Esophagus squamous epithelium (tissue), 5 donors: ENCODE measurements at regions not wholly inside any gene's neighbourhood (a gene's known extent, or its start where the extent isn't known, plus 50 kb on each side); places are given as distances from the start of the nearest gene placed in this dataset.
"Not testable (repeated sequence)": the region's sequence is repeated elsewhere in the genome, so short reads cannot be mapped to it uniquely, and the experiment has no call there.

Source experiments
- DNase-seq: peaks from one replicate; lab custom pipeline; 2025; lab: John Stamatoyannopoulos, UW
- H3K27ac ChIP-seq, 4 donors: fragments of 200-600 bp; sonication (generic); one replicate each; pipeline ENCODE4 v1.5.1; 2016 to 2019; ENCODE audit warnings: mild to moderate bottlenecking in 1 of 4
- H3K27me3 ChIP-seq, 4 donors: fragments of 200-600 bp; sonication (generic); 1 replicate in 3 of 4; 2 replicates in 1 of 4; pipeline versions ENCODE4 v1.5.1 to v1.6.0; 2017 to 2021; ENCODE audit warnings: antibody characterized with exemption in 1 of 4
- H3K36me3 ChIP-seq, 3 donors: fragments of 200-600 bp; sonication (generic); one replicate each; pipeline ENCODE4 v1.5.1; 2016 to 2019
- H3K4me1 ChIP-seq, 3 donors: fragments of 200-600 bp; sonication (generic); one replicate each; pipeline ENCODE4 v1.5.1; 2017 to 2019
- H3K4me3 ChIP-seq, 4 donors: fragments of 200-600 bp; sonication (generic); 1 replicate in 3 of 4; 2 replicates in 1 of 4; pipeline ENCODE4 v1.5.1; 2016 to 2019; ENCODE audit warnings: mild to moderate bottlenecking in 2 of 4, moderate library complexity in 1 of 4
- H3K9me3 ChIP-seq, 3 donors: fragments of 200-600 bp; sonication (generic); one replicate each; pipeline ENCODE4 v1.5.1; 2016 to 2019
- CTCF ChIP-seq, 6 experiments: fragments of 450-650 bp in 4 of 6; fragments of 200-600 bp in 2 of 6; sonication (generic) in 2 of 6; IDR thresholded peaks; one replicate each; pipeline ENCODE4 v1.5.1; 2016 to 2019; ENCODE audit warnings: antibody characterized with exemption in 6 of 6, mild to moderate bottlenecking in 4 of 6, moderate library complexity in 4 of 6
- POLR2A ChIP-seq, 4 donors: fragments of 450-650 bp; IDR thresholded peaks; one replicate each; pipeline ENCODE4 v1.6.1; 2017; ENCODE audit warnings: antibody characterized with exemption in 4 of 4, mild to moderate bottlenecking in 4 of 4, moderate library complexity in 3 of 4
- WGBS, 2 donors: methylation state at CpG; one replicate each; pipeline ENCODE4 v1.1.5; 2018; 5-methylcytosine and 5-hydroxymethylcytosine counted together
- intact Hi-C: fragments of 100-400 bp; cut with DNase I; formaldehyde crosslinking; loops from one replicate; pipeline ENCODE4 v1.15.0; 2022
- donor health status: DM: yes; HTN: yes; CAD: no.

GRCh38 chr3:164303894-164304293, 774.4 kb downstream of the SI start:
- H3K4me3 ChIP-seq: no peak overlapping the region
- WGBS, 2 donors: 55 to 64% methylated on average over 1 of the region's 1 CpG
- no peaks in the 10 kb centered on the region for H3K36me3 ChIP-seq
- TF ChIP-seq POLR2A (IDR thresholded peaks at IDR 0.05) (no peak), CTCF (IDR thresholded peaks at IDR 0.05) (no peak)
- intact Hi-C loops: no loop called here
- no peak overlapping the region for H3K27ac ChIP-seq
- no peaks in the 10 kb centered on the region for H3K9me3 ChIP-seq
- no peak for DNase-seq
- H3K27me3 ChIP-seq: no peaks in the 10 kb centered on the region
- no peaks in the 10 kb centered on the region for H3K4me1 ChIP-seq

- Histone ChIP-seq H3K36me3 (no peaks in the 10 kb centered on the region), H3K4me1 (no peaks in the 10 kb centered on the region), H3K9me3 (no peaks in the 10 kb centered on the region), H3K4me3 (no peak overlapping the region), H3K27ac (no peak overlapping the region), H3K27me3 (no peaks in the 10 kb centered on the region)
- intact Hi-C loops: no loop called here
- DNase-seq: no peak
- no peak for TF ChIP-seq POLR2A (IDR thresholded peaks at IDR 0.05)
Observed at GRCh38 chr3:164302622-164303021, 775.7 kb downstream of the SI start.

- H3K4me1 ChIP-seq, H3K27ac ChIP-seq, intact Hi-C loops, H3K27me3 ChIP-seq, H3K4me3 ChIP-seq, H3K9me3 ChIP-seq, H3K36me3 ChIP-seq, DNase-seq: not testable (repeated sequence)
- WGBS, 2 donors: 76 to 96% methylated on average over 3 to 23 of the region's 23 CpGs
Observed at GRCh38 chr3:164291486-164291885, 786.8 kb downstream of the SI start.

GRCh38 chr3:164278550-164278949, 799.7 kb downstream of the SI start:
- no peak for DNase-seq
- H3K4me1 ChIP-seq: no peaks in the 10 kb centered on the region
- no peaks in the 10 kb centered on the region for H3K36me3 ChIP-seq
- no peak for TF ChIP-seq POLR2A (IDR thresholded peaks at IDR 0.05)
- TF ChIP-seq CTCF (IDR thresholded peaks at IDR 0.05): no peak
- intact Hi-C loops: no loop called here
- H3K27me3 ChIP-seq: no peaks in the 10 kb centered on the region
- H3K27ac ChIP-seq: no peak overlapping the region
- 65 to 69% methylated on average over 2 of the region's 2 CpGs for WGBS, 2 donors
- H3K9me3 ChIP-seq: peaks cover 0 to 20% (median 0%) of the 10 kb centered on the region in 3 donors
- H3K4me3 ChIP-seq: no peak overlapping the region

- TF ChIP-seq CTCF (IDR thresholded peaks at IDR 0.05) (no peak), POLR2A (IDR thresholded peaks at IDR 0.05) (no peak)
- no peak for DNase-seq
- H3K36me3 ChIP-seq: no peaks in the 10 kb centered on the region
- no peaks in the 10 kb centered on the region for H3K4me1 ChIP-seq
- no peaks in the 10 kb centered on the region for H3K27me3 ChIP-seq
- intact Hi-C loops: no loop called here
- no peak overlapping the region for H3K27ac ChIP-seq
- no peaks in the 10 kb centered on the region for H3K9me3 ChIP-seq
- no peak overlapping the region for H3K4me3 ChIP-seq
Observed at GRCh38 chr3:164267053-164267452, 811.2 kb downstream of the SI start.

GRCh38 chr3:164250923-164251322, 827.4 kb downstream of the SI start:
- Histone ChIP-seq H3K4me1 (no peaks in the 10 kb centered on the region), H3K27ac (no peak overlapping the region), H3K4me3 (no peak overlapping the region), H3K27me3 (no peaks in the 10 kb centered on the region), H3K36me3 (no peaks in the 10 kb centered on the region), H3K9me3 (no peaks in the 10 kb centered on the region)
- WGBS, 2 donors: 34 to 50% methylated on average over 1 of the region's 1 CpG
- intact Hi-C loops: no loop called here
- TF ChIP-seq CTCF (IDR thresholded peaks at IDR 0.05) (no peak), POLR2A (IDR thresholded peaks at IDR 0.05) (no peak)
- no peak for DNase-seq
